HL-60 (cell line): ENCODE measurements at regions not wholly inside any gene's neighbourhood (a gene's known extent, or its start where the extent isn't known, plus 50 kb on each side); places are given as distances from the start of the nearest gene placed in this dataset.
A peak's percentile ranks its signal among the peaks of the same experiment; 100 is the strongest.

Experiments
- DNase-seq, 2 experiments: peaks; one replicate each; pipeline ENCODE4 v3.0.0-alpha.2; 2010 to 2020; ENCODE audit warnings: low read depth in 1 of 2, low spot score in 1 of 2
- H3K27ac ChIP-seq: fragments of 250-450 bp; sonication (Bioruptor Pico); replicated peaks from 2 replicates; pipeline ENCODE4 v1.5.1; 2020; ENCODE audit warnings: mild to moderate bottlenecking, moderate library complexity
- H3K27me3 ChIP-seq: fragments of 250-450 bp; sonication (Bioruptor Pico); 2 replicates; pipeline ENCODE4 v1.5.1; 2021; ENCODE audit warnings: mild to moderate bottlenecking, moderate library complexity; ENCODE audit not compliant: insufficient read depth, poor library complexity, severe bottlenecking
- H3K4me3 ChIP-seq: replicated peaks from 2 replicates; pipeline ENCODE4 v1.5.1; 2011; ENCODE audit warnings: mild to moderate bottlenecking, control low read depth, low read length; ENCODE audit not compliant: insufficient read depth
- CTCF ChIP-seq: IDR thresholded peaks from one replicate; pipeline ENCODE4 v1.5.1; 2011; ENCODE audit warnings: low read length, control low read depth, inconsistent platforms; ENCODE audit not compliant: insufficient read depth
- GABPA ChIP-seq: IDR thresholded peaks from 2 replicates; pipeline ENCODE4 v1.6.1; 2012; ENCODE audit warnings: low read depth
- POLR2AphosphoS5 ChIP-seq: IDR thresholded peaks from 2 replicates; pipeline ENCODE4 v1.6.1; 2012; ENCODE audit warnings: low read depth
- REST ChIP-seq: IDR thresholded peaks from 2 replicates; pipeline ENCODE4 v1.6.1; 2012; ENCODE audit warnings: low read depth; ENCODE audit not compliant: insufficient replicate concordance
- SPI1 ChIP-seq: IDR thresholded peaks from 2 replicates; pipeline ENCODE4 v1.6.1; 2012; ENCODE audit warnings: low read depth, mild to moderate bottlenecking, borderline replicate concordance

- no peak overlapping the region for H3K27ac ChIP-seq
- no peaks in the 10 kb centered on the region for H3K27me3 ChIP-seq
- no peak overlapping the region for H3K4me3 ChIP-seq
- no peak for DNase-seq
- TF ChIP-seq POLR2AphosphoS5 (no peak), REST (no peak), CTCF (no peak), GABPA (no peak), SPI1 (no peak)
Observed at GRCh38 chr5:112628214-112628980, 109.3 kb upstream of the APC start.

DNA sequence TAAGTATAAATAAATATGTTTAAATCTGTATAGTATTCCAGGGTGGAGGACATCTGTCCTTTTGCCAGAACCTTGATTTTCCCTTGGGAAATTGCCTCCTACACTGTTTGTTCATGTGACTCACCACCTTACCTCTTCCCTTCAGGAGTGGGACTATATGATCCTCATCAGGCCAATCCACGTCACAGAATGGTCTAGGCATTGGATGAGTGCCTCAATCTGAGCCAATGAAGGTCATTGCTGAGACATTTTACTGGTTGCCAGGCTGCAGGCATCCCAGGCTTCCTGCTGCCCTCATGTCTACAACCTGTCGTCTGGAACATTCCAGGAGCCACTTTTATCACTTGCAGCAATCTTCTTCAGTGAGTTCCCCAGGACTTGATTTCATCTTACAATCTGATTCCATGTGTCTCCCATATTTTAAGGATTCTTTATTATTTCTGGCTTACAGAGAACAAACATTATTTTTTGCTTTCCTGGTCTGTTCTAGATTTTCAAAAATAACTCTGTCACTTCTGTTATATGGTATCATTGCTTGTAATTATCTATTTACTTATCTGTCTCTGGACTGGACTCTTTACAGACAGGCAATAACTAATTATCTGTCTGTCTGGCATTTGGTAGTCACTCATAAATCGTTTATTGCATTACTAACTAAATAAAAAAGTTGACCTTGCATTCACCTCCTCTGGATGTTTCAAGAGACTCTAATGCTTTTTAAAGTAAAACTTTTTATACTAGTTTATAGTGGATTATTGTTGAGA, 107.3 kb upstream of the APC start:
- TF ChIP-seq CTCF (no peak), SPI1 (no peak), REST (no peak)
- H3K27ac ChIP-seq = no peak overlapping the region
- no peaks in the 10 kb centered on the region for H3K27me3 ChIP-seq
- H3K4me3 ChIP-seq = no peak overlapping the region
- DNase-seq = no peak

GRCh38 chr5:112634166-112634565, 103.5 kb upstream of the APC start:
- H3K4me3 ChIP-seq = no peak overlapping the region
- peak; percentile 4 to 5 for DNase-seq
- TF ChIP-seq REST (no peak), CTCF (no peak), GABPA (no peak), POLR2AphosphoS5 (no peak), SPI1 (no peak)

More at GRCh38 chr5:112634166-112634565, 103.5 kb upstream of the APC start:
- Histone ChIP-seq H3K27me3 (no peaks in the 10 kb centered on the region), H3K27ac (no peak overlapping the region)
